Suprapubic skin (tissue), 4 donors: ENCODE measurements at regions not wholly inside any gene's neighbourhood (a gene's known extent, or its start where the extent isn't known, plus 50 kb on each side); places are given as distances from the start of the nearest gene placed in this dataset.

Source experiments
- CTCF ChIP-seq, 2 donors: fragments of 200-600 bp in 1 of 2; fragments of 450-650 bp in 1 of 2; sonication (generic) in 1 of 2; IDR thresholded peaks; one replicate each; pipeline ENCODE4 v1.5.1; 2016 to 2019; ENCODE audit warnings: antibody characterized with exemption in 2 of 2, mild to moderate bottlenecking in 1 of 2, moderate library complexity in 1 of 2
- EP300 ChIP-seq: sonication (generic); formaldehyde crosslinking; IDR thresholded peaks from one replicate; pipeline ENCODE4 v1.6.1; 2017; ENCODE audit warnings: antibody characterized with exemption
- POLR2A ChIP-seq, 2 donors: fragments of 450-650 bp; IDR thresholded peaks; one replicate each; pipeline ENCODE4 v1.6.1; 2017; ENCODE audit warnings: antibody characterized with exemption in 2 of 2, mild to moderate bottlenecking in 2 of 2, moderate library complexity in 2 of 2
- POLR2AphosphoS5 ChIP-seq, 3 donors: sonication (generic); formaldehyde crosslinking; IDR thresholded peaks; one replicate each; pipeline ENCODE4 v1.6.1; 2017; ENCODE audit warnings: antibody characterized with exemption in 3 of 3

GRCh38 chr13:76351541-76352229 lies 534.5 kb downstream of the KCTD12 start:
- TF ChIP-seq POLR2A (IDR thresholded peaks at IDR 0.05): no peak
- TF ChIP-seq CTCF (IDR thresholded peaks at IDR 0.05): no peak
- TF ChIP-seq POLR2AphosphoS5 (IDR thresholded peaks at IDR 0.05): no peak
- TF ChIP-seq EP300: no peak
